ENCODE measurements at regions not wholly inside any gene's neighbourhood (a gene's known extent, or its start where the extent isn't known, plus 50 kb on each side); places are given as distances from the start of the nearest gene placed in this dataset.

GRCh38 chr12:60191676-60192359 is 596.0 kb downstream of the SLC16A7 start:
- no peak for TF ChIP-seq ARNT (IDR thresholded peaks at IDR 0.05)
- no peak for TF ChIP-seq BHLHE40 (IDR thresholded peaks at IDR 0.05; ENCODE audit: borderline replicate concordance)
- TF ChIP-seq HDGF (IDR thresholded peaks at IDR 0.05; ENCODE audit: borderline replicate concordance): no peak
- TF ChIP-seq FOXA1 (IDR thresholded peaks at IDR 0.05): no peak
- TF ChIP-seq LEF1 (IDR thresholded peaks at IDR 0.05; ENCODE audit: borderline replicate concordance): no peak
- TF ChIP-seq PKNOX1 (IDR thresholded peaks at IDR 0.05): no peak
- TF ChIP-seq ZNF384 (IDR thresholded peaks at IDR 0.05): no peak
- TF ChIP-seq ELF4 (IDR thresholded peaks at IDR 0.05): no peak
- TF ChIP-seq FOXK2 (IDR thresholded peaks at IDR 0.05): no peak
- no peak for TF ChIP-seq CTBP1 (IDR thresholded peaks at IDR 0.05; ENCODE audit: borderline replicate concordance)
- TF ChIP-seq L3MBTL2 (conservative IDR thresholded peaks at IDR 0.05): no peak
- TF ChIP-seq FOXM1 (IDR thresholded peaks at IDR 0.05; ENCODE audit: borderline replicate concordance): no peak
- no peak for TF ChIP-seq SUZ12 (IDR thresholded peaks at IDR 0.05)

Measured in HEK293T (cell line).